Liver (tissue), 3 donors: ENCODE measurements at regions not wholly inside any gene's neighbourhood (a gene's known extent, or its start where the extent isn't known, plus 50 kb on each side); places are given as distances from the start of the nearest gene placed in this dataset.
A peak's percentile ranks its signal among the peaks of the same experiment; 100 is the strongest.

ENCODE experiments used
- ATF3 ChIP-seq: IDR thresholded peaks from 2 replicates; pipeline ENCODE4 v1.6.1; 2016; ENCODE audit warnings: antibody characterized with exemption
- CTCF ChIP-seq: fragments of 150-350 bp; IDR thresholded peaks from 2 replicates; pipeline ENCODE4 v1.5.1; 2017; ENCODE audit warnings: improper control_type of control experiment, low read depth, low read length; ENCODE audit not compliant: missing input control
- FOXA1 ChIP-seq: IDR thresholded peaks from 2 replicates; pipeline ENCODE4 v1.6.1; 2016; ENCODE audit warnings: antibody characterized with exemption
- GABPA ChIP-seq, 2 donors: IDR thresholded peaks in 1 of 2; conservative IDR thresholded peaks in 1 of 2; 2 replicates each; pipeline ENCODE4 v1.6.1; 2016; ENCODE audit warnings: antibody characterized with exemption in 2 of 2, mild to moderate bottlenecking in 1 of 2, moderate library complexity in 1 of 2
- MAX ChIP-seq: IDR thresholded peaks from 2 replicates; pipeline ENCODE4 v1.6.1; 2016; ENCODE audit warnings: antibody characterized with exemption
- RAD21 ChIP-seq, 2 donors: IDR thresholded peaks; 2 replicates each; pipeline ENCODE4 v1.6.1; 2016; ENCODE audit warnings: antibody characterized with exemption in 2 of 2, mild to moderate bottlenecking in 2 of 2
- REST ChIP-seq: IDR thresholded peaks from 2 replicates; pipeline ENCODE4 v1.6.1; 2016; ENCODE audit warnings: antibody characterized with exemption, mild to moderate bottlenecking
- RXRA ChIP-seq, 2 donors: IDR thresholded peaks; 2 replicates each; pipeline ENCODE4 v1.6.1; 2017 to 2018; ENCODE audit warnings: antibody characterized with exemption in 2 of 2, mild to moderate bottlenecking in 1 of 2
- SP1 ChIP-seq: IDR thresholded peaks from 2 replicates; pipeline ENCODE4 v1.6.1; 2018; ENCODE audit warnings: antibody characterized with exemption, mild to moderate bottlenecking
- TAF1 ChIP-seq: conservative IDR thresholded peaks from 2 replicates; pipeline ENCODE4 v1.6.1; 2016; ENCODE audit warnings: antibody characterized with exemption, mild to moderate bottlenecking
- YY1 ChIP-seq: IDR thresholded peaks from 2 replicates; pipeline ENCODE4 v1.6.1; 2016; ENCODE audit warnings: antibody characterized with exemption, mild to moderate bottlenecking
- donor health status: healthy.
- donor health status: healthy.

GRCh38 chr13:26971990-26972887 lies 199.4 kb downstream of the USP12 start:
- TF ChIP-seq CTCF (peak; percentile 55), TAF1 (no peak), RXRA (IDR thresholded peaks at IDR 0.05) (peak; percentile 15 to 38), YY1 (no peak), GABPA (IDR thresholded peaks at IDR 0.05 in 1 of 2, conservative IDR thresholded peaks at IDR 0.05 in 1 of 2) (no peak), FOXA1 (no peak), ATF3 (no peak), SP1 (no peak), MAX (no peak), RAD21 (IDR thresholded peaks at IDR 0.05) (peak; percentile 81 to 82), REST (no peak)
